COLO829 (cell line): ENCODE measurements at regions not wholly inside any gene's neighbourhood (a gene's known extent, or its start where the extent isn't known, plus 50 kb on each side); places are given as distances from the start of the nearest gene placed in this dataset.

Experiments used
- DNase-seq: peaks from one replicate; pipeline ENCODE4 v3.0.0; 2012; ENCODE audit warnings: low spot score

- DNase-seq = no peak
Measured at GRCh38 chr10:130486906-130487305, 350.7 kb downstream of the GLRX3 start.

- no peak for DNase-seq
Measured at GRCh38 chr10:130487566-130487965, 351.4 kb downstream of the GLRX3 start.

- no peak for DNase-seq
Measured at GRCh38 chr10:130489891-130490290, 353.7 kb downstream of the GLRX3 start.

GRCh38 chr10:130491011-130491692, 355.0 kb downstream of the GLRX3 start:
- DNase-seq = no peak

- no peak for DNase-seq
Measured at GRCh38 chr10:130491693-130492050, 355.5 kb downstream of the GLRX3 start.

- DNase-seq = no peak
Measured at GRCh38 chr10:130492266-130492934, 356.2 kb downstream of the GLRX3 start.

- no peak for DNase-seq
Measured at GRCh38 chr10:130493021-130493420, 356.8 kb downstream of the GLRX3 start.

- DNase-seq = no peak
Measured at GRCh38 chr10:130493446-130494145, 357.4 kb downstream of the GLRX3 start.

GRCh38 chr10:130495116-130495862, 359.1 kb downstream of the GLRX3 start:
- no peak for DNase-seq

- no peak for DNase-seq
Measured at GRCh38 chr10:130495891-130496636, 359.9 kb downstream of the GLRX3 start.

- no peak for DNase-seq
Measured at GRCh38 chr10:130497056-130498010, 361.1 kb downstream of the GLRX3 start.

- DNase-seq = no peak
Measured at GRCh38 chr10:130498042-130498441, 361.9 kb downstream of the GLRX3 start.

- DNase-seq = no peak
Measured at GRCh38 chr10:130498934-130499333, 362.7 kb downstream of the GLRX3 start.

- DNase-seq = no peak
Measured at GRCh38 chr10:130499541-130499940, 363.4 kb downstream of the GLRX3 start.

- DNase-seq = no peak
Measured at GRCh38 chr10:130500261-130501000, 364.2 kb downstream of the GLRX3 start.

GRCh38 chr10:130507461-130507860, 371.3 kb downstream of the GLRX3 start:
- DNase-seq = no peak

- DNase-seq = no peak
Measured at GRCh38 chr10:130509881-130510689, 373.9 kb downstream of the GLRX3 start.

- DNase-seq = no peak
Measured at GRCh38 chr10:130510755-130511154, 374.6 kb downstream of the GLRX3 start.

GRCh38 chr10:130511766-130512165, 375.6 kb downstream of the GLRX3 start:
- no peak for DNase-seq
